Brain microvascular endothelial cell (primary cell): ENCODE measurements at regions not wholly inside any gene's neighbourhood (a gene's known extent, or its start where the extent isn't known, plus 50 kb on each side); places are given as distances from the start of the nearest gene placed in this dataset.

Source experiments
- DNase-seq: peaks from one replicate; pipeline ENCODE4 v3.0.0-alpha.2; 2020
- H3K27ac ChIP-seq: fragments of 250-450 bp; sonication (Bioruptor Pico); 2 replicates; pipeline ENCODE4 v1.5.1; 2020; ENCODE audit warnings: mild to moderate bottlenecking, moderate library complexity
- H3K27me3 ChIP-seq: fragments of 250-450 bp; sonication (Bioruptor Pico); replicated peaks from 2 replicates; pipeline ENCODE4 v1.5.1; 2020; ENCODE audit warnings: mild to moderate bottlenecking
- H3K36me3 ChIP-seq: fragments of 250-450 bp; sonication (Bioruptor Pico); replicated peaks from 2 replicates; pipeline ENCODE4 v1.5.1; 2020; ENCODE audit warnings: mild to moderate bottlenecking
- H3K4me3 ChIP-seq: 2 replicates; pipeline ENCODE4 v1.5.1; 2011; ENCODE audit warnings: low read depth, mild to moderate bottlenecking, control low read depth, low read length, moderate library complexity
- CTCF ChIP-seq: IDR thresholded peaks from 2 replicates; pipeline ENCODE4 v1.5.1; 2011; ENCODE audit warnings: low read depth, mild to moderate bottlenecking, moderate library complexity, low read length, control low read depth, inconsistent platforms; ENCODE audit errors: missing control alignments
- in situ Hi-C: cut with HindIII; loops from 2 replicates; pipeline ENCODE4 v1.10.0; 2017; ENCODE audit warnings: low sequenced_read_pairs, low pct_ligation_motif_present

- Histone ChIP-seq H3K27ac (no peak overlapping the region), H3K4me3 (no peak overlapping the region), H3K36me3 (no peaks in the 10 kb centered on the region), H3K27me3 (no peaks in the 10 kb centered on the region)
- in situ Hi-C loops: no loop called here
- peak; percentile 25 for TF ChIP-seq CTCF
- DNase-seq: no peak
These were observed 554.0 kb downstream of the MDFIC start for GRCh38 chr7:115475761-115476385.

DNA sequence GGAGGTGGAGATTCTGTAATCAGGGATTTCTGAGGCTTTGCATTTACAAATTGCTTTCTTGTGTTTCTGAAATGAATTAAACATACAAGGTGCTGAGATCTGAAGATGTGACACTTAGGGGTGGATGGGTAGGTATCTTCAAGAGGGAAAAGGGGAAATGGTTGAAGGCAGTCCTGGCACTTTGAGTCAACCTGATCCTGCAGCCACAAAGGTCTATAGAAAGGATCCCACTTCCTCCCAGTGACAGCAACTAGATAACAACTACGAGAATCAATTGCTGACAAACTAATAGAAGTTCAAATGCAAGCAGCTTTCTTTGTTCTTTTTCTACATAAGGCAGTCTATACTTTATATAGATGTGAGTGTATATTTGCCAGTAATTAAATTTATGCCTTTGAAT lies 553.3 kb downstream of the MDFIC start:
- no peak for TF ChIP-seq CTCF
- Histone ChIP-seq H3K27ac (no peak overlapping the region), H3K4me3 (no peak overlapping the region), H3K36me3 (no peaks in the 10 kb centered on the region), H3K27me3 (no peaks in the 10 kb centered on the region)
- DNase-seq: no peak
- in situ Hi-C loops: no loop called here

- no peak for DNase-seq
- Histone ChIP-seq H3K27me3 (no peaks in the 10 kb centered on the region), H3K4me3 (no peak overlapping the region), H3K27ac (no peak overlapping the region), H3K36me3 (no peaks in the 10 kb centered on the region)
- no peak for TF ChIP-seq CTCF
- in situ Hi-C loops: no loop called here
These were observed 552.2 kb downstream of the MDFIC start for GRCh38 chr7:115474137-115474536.

DNA sequence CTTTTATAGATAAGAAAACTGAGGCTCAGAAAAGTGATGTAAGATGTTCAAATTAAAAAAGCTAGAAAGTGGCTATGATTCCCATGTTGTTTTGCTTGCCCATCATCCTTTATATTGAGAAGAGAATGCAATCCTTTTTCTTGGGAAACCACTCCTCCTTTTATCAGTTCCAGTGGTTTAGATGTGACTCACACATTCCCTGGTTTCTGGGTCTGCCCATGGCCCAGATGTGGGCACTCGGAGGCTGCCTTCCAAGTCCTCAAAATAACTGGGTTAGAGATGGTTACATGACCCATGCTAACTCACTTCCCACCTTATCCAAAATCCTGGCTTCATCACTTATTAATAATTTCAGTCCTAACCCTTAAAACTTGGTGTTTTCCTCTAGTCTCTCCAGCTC lies 550.0 kb downstream of the MDFIC start:
- no peak for TF ChIP-seq CTCF
- H3K36me3 ChIP-seq: no peaks in the 10 kb centered on the region
- H3K4me3 ChIP-seq: no peak overlapping the region
- DNase-seq: peak; percentile 29
- in situ Hi-C loops: no loop called here
- no peak overlapping the region for H3K27ac ChIP-seq
- H3K27me3 ChIP-seq: no peaks in the 10 kb centered on the region

- in situ Hi-C loops: no loop called here
- TF ChIP-seq CTCF: no peak
- no peak for DNase-seq
- H3K36me3 ChIP-seq: no peaks in the 10 kb centered on the region
- no peaks in the 10 kb centered on the region for H3K27me3 ChIP-seq
- H3K4me3 ChIP-seq: no peak overlapping the region
- no peak overlapping the region for H3K27ac ChIP-seq
These were observed 540.6 kb downstream of the MDFIC start for GRCh38 chr7:115462301-115463015.
